Fibroblast of upper back skin (primary cell): ENCODE measurements at regions not wholly inside any gene's neighbourhood (a gene's known extent, or its start where the extent isn't known, plus 50 kb on each side); places are given as distances from the start of the nearest gene placed in this dataset.
"Not testable (repeated sequence)": the region's sequence is repeated elsewhere in the genome, so short reads cannot be mapped to it uniquely, and the experiment has no call there.

Experiments
- DNase-seq: peaks from one replicate; pipeline ENCODE4 v3.0.0-alpha.2; 2013

GRCh38 chr19:20482721-20483120 lies 82.9 kb downstream of the ZNF737 start:
- DNase-seq: no peak

DNA sequence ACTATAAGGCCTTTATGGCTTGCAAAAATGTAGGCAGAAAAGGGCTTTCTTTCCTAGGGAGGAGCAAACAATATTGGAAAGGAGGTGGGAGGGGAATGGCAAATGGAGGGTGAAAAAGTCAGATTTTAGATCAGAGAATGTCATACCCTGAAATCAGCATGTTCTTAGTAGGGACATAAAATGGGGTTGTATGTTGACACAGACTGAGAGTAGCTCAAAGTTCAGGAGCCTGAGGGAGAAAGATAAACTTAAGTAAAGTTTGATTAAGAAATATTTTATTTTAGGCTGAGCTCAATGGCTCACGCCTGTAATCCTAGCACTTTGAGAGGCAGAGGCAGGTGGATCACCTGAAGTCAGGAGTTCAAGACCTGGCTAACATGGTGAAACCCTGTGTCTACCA lies 83.8 kb downstream of the ZNF737 start:
- no peak for DNase-seq

GRCh38 chr19:20479483-20479882 lies 86.1 kb downstream of the ZNF737 start:
- no peak for DNase-seq

GRCh38 chr19:20478936-20479335 lies 86.6 kb downstream of the ZNF737 start:
- DNase-seq: no peak

- no peak for DNase-seq
Observed at GRCh38 chr19:20472854-20473253, 92.7 kb downstream of the ZNF737 start.

- no peak for DNase-seq
Observed at GRCh38 chr19:20471431-20471830, 94.2 kb downstream of the ZNF737 start.

- DNase-seq: no peak
Observed at GRCh38 chr19:20470345-20471135, 95.0 kb downstream of the ZNF737 start.

GRCh38 chr19:20466638-20466990 lies 99.0 kb downstream of the ZNF737 start:
- DNase-seq: not testable (repeated sequence)

GRCh38 chr19:20465922-20466637 lies 99.5 kb downstream of the ZNF737 start:
- DNase-seq: not testable (repeated sequence)

- DNase-seq: no peak
Observed at GRCh38 chr19:20453425-20453935, 112.1 kb downstream of the ZNF737 start.

- no peak for DNase-seq
Observed at GRCh38 chr19:20444202-20444885, 121.2 kb downstream of the ZNF737 start.

DNA sequence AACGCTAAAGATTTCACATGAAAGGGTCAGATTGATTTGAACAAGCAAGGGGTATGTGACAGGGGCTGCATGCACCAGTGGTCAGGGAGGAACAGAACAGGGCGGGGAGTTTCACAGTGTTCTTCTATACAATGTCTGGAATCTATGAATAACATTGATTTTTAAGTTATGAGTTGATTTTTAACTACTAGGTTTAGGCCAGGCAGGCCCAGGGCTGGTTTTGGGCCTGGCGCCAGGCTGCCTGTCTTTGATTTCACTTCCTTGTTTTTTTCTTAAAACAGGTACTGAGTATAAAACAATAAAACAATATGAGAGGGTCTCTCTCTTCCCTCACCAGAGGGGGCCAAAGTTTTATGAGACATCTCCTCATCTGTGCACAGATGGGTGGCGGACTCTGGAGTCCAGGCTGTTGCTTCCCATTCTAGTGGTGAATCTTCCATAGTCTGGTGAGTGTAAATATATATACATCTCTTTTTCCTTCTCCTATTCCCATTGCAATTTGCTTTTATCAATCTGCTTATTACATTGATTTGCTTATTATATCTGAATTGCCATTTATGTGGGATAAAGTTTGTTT lies 133.2 kb downstream of the ZNF737 start:
- not testable (repeated sequence) for DNase-seq

DNA sequence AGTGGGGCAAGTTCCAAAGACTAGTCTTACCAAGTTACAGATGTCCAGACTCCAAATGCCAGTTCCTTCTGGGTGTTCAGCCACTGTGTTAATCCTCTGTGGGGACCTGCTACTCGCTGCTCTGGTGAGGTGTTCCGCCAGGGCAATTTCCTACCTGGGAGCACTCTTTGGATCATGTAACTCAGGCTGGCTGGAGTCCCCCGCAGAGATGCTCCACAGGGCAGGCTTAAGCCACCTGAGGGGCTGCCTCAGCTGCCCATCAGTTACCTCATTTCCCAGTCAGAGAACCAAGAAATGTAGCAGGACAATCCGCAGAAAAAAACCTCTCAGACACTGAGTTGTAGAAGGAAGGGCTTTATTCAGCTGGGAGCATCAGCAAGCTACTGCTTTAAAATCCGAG lies 133.8 kb downstream of the ZNF737 start:
- no peak for DNase-seq

- DNase-seq: peak; percentile 53
Observed at GRCh38 chr19:20423381-20424197, 142.0 kb downstream of the ZNF737 start.

GRCh38 chr19:20422216-20423205 lies 143.1 kb downstream of the ZNF737 start:
- DNase-seq: no peak

- no peak for DNase-seq
Observed at GRCh38 chr19:20416661-20417060, 148.9 kb downstream of the ZNF737 start.

GRCh38 chr19:20414120-20414519 lies 151.5 kb downstream of the ZNF737 start:
- no peak for DNase-seq

DNA sequence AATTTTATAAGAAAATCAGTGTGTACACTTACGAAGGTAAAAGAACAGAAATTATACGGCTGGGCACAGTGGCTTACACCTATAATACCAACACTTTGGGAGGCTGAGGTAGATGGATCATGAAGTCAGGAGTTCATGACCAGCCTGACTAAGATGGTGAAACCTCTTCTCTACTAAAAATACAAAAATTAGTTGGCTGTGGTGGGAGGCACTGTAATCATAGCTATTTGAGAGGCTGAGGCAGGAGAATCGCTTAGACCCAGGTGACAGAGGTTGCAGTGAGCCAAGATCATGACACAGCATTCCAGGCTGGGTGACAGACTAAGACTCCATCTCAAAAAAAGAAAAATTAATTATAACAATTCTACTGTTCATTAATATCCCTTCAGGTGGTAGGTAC lies 151.9 kb downstream of the ZNF737 start:
- no peak for DNase-seq

DNA sequence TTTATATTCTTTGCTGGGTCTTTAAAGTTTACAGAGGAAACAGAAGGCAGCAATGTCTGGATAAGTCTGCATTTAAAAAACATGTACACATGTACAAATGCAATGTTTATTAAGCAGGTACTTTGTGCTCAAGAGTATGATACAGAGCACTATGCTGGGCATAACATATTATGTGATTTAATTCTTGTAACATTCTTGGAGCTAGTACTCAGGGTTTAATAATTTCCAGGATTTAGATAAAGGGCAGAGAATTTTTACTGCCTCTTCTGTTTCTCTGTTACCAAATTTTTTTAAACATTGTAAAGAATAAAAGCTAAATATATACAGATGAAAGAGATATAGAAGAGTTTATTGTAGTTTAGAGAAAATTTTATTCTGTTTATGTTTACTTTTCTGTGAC lies 152.7 kb downstream of the ZNF737 start:
- DNase-seq: no peak

DNA sequence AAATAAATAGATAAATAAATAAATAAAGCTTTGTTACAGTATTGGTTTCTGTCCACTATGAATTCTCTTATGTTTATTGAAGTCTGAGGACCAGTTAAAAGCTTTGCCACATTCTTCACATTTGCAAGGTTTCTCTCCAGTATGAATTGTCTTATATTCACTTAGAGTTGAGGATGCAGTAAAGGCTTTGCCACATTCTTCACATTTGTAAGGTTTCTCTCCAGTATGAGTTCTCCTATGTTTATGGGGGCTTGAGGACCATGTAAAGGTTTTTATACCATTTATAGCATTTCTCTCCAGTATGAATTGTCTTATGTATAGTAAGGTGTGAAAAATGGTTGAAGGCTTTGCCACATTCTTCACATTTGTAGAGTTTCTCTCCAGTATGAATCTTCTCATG lies 168.3 kb downstream of the ZNF737 start:
- no peak for DNase-seq

GRCh38 chr19:20388706-20389225 lies 176.8 kb downstream of the ZNF737 start:
- DNase-seq: no peak
